RWPE2 (cell line): ENCODE measurements at regions not wholly inside any gene's neighbourhood (a gene's known extent, or its start where the extent isn't known, plus 50 kb on each side); places are given as distances from the start of the nearest gene placed in this dataset.
A peak's percentile ranks its signal among the peaks of the same experiment; 100 is the strongest.
"Not testable (repeated sequence)": the region's sequence is repeated elsewhere in the genome, so short reads cannot be mapped to it uniquely, and the experiment has no call there.

ENCODE experiments used
- ATAC-seq: fragments of 200-7000 bp; cut with Tn5 transposase; 3 replicates; pipeline ENCODE4 v1.9.1; 2021; ENCODE audit warnings: low read depth
- DNase-seq: peaks from one replicate; pipeline ENCODE4 v3.0.0-alpha.2; 2020; ENCODE audit warnings: low spot score
- H3K27ac ChIP-seq: fragments of 450-650 bp; 2 replicates; pipeline ENCODE4 v1.5.1; 2017; ENCODE audit warnings: mild to moderate bottlenecking; ENCODE audit not compliant: poor library complexity, severe bottlenecking
- H3K27me3 ChIP-seq: fragments of 250-450 bp; sonication (Bioruptor Pico); 2 replicates; pipeline ENCODE4 v1.5.1; 2021; ENCODE audit warnings: mild to moderate bottlenecking, moderate library complexity; ENCODE audit not compliant: insufficient read depth, poor library complexity, severe bottlenecking
- H3K36me3 ChIP-seq: fragments of 250-450 bp; sonication (Bioruptor Pico); 2 replicates; pipeline ENCODE4 v1.5.1; 2020; ENCODE audit warnings: low read depth, mild to moderate bottlenecking, moderate library complexity
- H3K4me1 ChIP-seq: fragments of 250-450 bp; sonication (Bioruptor Pico); 2 replicates; pipeline ENCODE4 v1.5.1; 2021; ENCODE audit warnings: mild to moderate bottlenecking, moderate library complexity; ENCODE audit not compliant: insufficient read depth, poor library complexity, severe bottlenecking
- H3K4me3 ChIP-seq: fragments of 250-450 bp; sonication (Bioruptor Pico); 2 replicates; pipeline ENCODE4 v1.5.1; 2021; ENCODE audit warnings: mild to moderate bottlenecking, moderate library complexity; ENCODE audit not compliant: severe bottlenecking
- H3K9me3 ChIP-seq: fragments of 250-450 bp; sonication (Bioruptor Pico); 2 replicates; pipeline ENCODE4 v1.5.1; 2021; ENCODE audit warnings: mild to moderate bottlenecking, moderate library complexity; ENCODE audit not compliant: severe bottlenecking
- CTCF ChIP-seq: fragments of 450-650 bp; IDR thresholded peaks from one replicate; pipeline ENCODE4 v1.5.1; 2017; ENCODE audit warnings: mild to moderate bottlenecking, moderate library complexity; ENCODE audit not compliant: poor library complexity, severe bottlenecking

DNA sequence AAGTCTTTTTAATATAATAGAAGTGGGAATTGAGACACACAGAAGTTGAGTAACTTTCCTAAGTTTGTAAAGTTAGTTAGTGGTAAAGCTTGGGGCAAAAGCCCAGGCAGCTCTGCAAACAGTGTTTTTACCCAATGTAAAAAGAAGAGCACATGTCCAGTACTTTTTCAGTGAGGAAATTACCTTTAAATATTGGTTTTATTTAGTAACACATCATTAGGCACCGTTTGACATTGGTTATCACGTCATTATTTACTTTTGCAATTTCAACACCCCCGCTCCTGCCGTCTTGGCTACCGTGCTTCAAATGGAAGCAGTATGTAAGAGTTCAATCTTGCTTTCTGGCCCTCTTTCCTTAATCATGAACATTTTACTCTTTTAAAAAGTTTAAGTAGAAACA is 807.9 kb downstream of the EPHA4 start:
- Histone ChIP-seq H3K9me3 (no peaks in the 10 kb centered on the region), H3K27ac (no peak overlapping the region), H3K4me3 (no peak overlapping the region), H3K4me1 (no peaks in the 10 kb centered on the region), H3K27me3 (no peaks in the 10 kb centered on the region), H3K36me3 (no peaks in the 10 kb centered on the region)
- DNase-seq (no peak), ATAC-seq (no peak)
- no peak for TF ChIP-seq CTCF

- Histone ChIP-seq H3K4me1 (no peaks in the 10 kb centered on the region), H3K36me3 (no peaks in the 10 kb centered on the region), H3K4me3 (no peak overlapping the region), H3K27ac (no peak overlapping the region), H3K9me3 (no peaks in the 10 kb centered on the region), H3K27me3 (no peaks in the 10 kb centered on the region)
- DNase-seq (no peak), ATAC-seq (no peak)
- TF ChIP-seq CTCF: no peak
Observed at GRCh38 chr2:220767591-220768255, 804.4 kb downstream of the EPHA4 start.

DNA sequence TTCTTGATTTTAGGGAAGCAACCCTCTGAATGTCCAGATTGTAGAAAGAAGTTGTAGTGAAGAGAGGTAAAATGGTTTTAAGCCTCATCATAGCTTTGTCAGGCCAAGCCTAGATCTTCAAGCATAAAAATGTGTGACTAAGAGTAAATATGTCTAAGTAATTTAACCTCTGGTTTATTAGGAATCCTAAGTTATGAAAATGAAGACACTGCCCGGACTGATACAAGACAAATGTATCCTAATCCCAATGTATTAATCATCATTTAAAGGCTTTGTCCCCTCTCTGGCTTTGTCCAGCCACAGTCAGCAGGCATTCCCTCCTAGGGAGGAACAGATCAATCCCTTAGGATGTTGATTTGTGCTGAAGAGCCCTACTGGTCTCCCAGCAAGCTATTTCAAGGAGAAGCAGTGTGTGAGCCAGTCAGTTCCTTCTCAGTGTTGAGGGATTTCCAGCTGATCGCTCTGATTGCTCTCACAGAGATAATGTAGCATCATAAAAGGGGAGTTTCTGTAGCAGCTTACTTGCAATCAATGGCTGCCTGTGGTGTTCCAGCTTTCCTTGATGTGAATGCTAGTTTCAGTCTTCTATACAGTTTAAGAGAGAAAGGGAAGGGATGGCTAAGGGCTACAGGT is 796.1 kb downstream of the EPHA4 start:
- Histone ChIP-seq H3K27me3 (no peaks in the 10 kb centered on the region), H3K4me3 (no peak overlapping the region), H3K9me3 (no peaks in the 10 kb centered on the region), H3K36me3 (no peaks in the 10 kb centered on the region), H3K4me1 (peaks cover 8% of the 10 kb centered on the region), H3K27ac (no peak overlapping the region)
- DNase-seq (no peak), ATAC-seq (peak; percentile 70)
- no peak for TF ChIP-seq CTCF

GRCh38 chr2:220779076-220779475 is 793.0 kb downstream of the EPHA4 start:
- not testable (repeated sequence) for H3K9me3 ChIP-seq, H3K36me3 ChIP-seq, DNase-seq, H3K4me3 ChIP-seq, H3K27ac ChIP-seq, H3K4me1 ChIP-seq, ATAC-seq, H3K27me3 ChIP-seq

GRCh38 chr2:220779511-220779910 is 792.6 kb downstream of the EPHA4 start:
- H3K4me3 ChIP-seq: no peak overlapping the region
- no peaks in the 10 kb centered on the region for H3K9me3 ChIP-seq
- peaks cover 8% of the 10 kb centered on the region for H3K4me1 ChIP-seq
- H3K27me3 ChIP-seq: no peaks in the 10 kb centered on the region
- H3K36me3 ChIP-seq: no peaks in the 10 kb centered on the region
- peak overlapping the region; percentile 28 for H3K27ac ChIP-seq
- ATAC-seq: no peak
- no peak for TF ChIP-seq CTCF
- no peak for DNase-seq
